ENCODE measurements at regions not wholly inside any gene's neighbourhood (a gene's known extent, or its start where the extent isn't known, plus 50 kb on each side); places are given as distances from the start of the nearest gene placed in this dataset.

DNA sequence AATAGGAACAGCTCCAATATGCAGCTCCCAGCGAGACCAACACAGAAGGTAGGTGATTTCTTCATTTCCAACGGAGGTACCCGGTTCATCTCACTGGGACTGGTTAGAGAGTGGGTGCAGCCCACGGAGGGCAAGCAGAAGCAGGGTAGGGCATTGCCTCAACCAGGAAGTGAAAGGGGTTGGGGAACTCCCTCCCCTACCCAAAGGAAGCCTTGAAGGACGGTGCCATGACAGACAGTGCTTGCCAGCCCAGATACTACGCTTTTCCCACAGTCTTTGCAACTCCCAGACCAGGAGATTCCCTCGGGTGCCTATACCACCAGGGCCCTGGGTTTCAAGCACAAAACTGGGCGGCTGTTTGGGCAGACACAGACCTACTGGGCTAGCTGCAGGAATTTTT is 576.9 kb upstream of the NECTIN3 start:
- Histone ChIP-seq H3K9ac (ENCODE audit: low read depth in 1 of 2, low read length in 2 of 2) (no peak overlapping the region), H3K4me3 (ENCODE audit: low read depth in 1 of 3, low read length in 3 of 3) (no peak overlapping the region), H3K9me3 (ENCODE audit: control insufficient read depth in 4 of 4, low read length in 3 of 4) (no peaks in the 10 kb centered on the region), H3K27ac (ENCODE audit: low read depth in 1 of 2, low read length in 2 of 2) (no peak overlapping the region), H3K4me1 (ENCODE audit: control insufficient read depth in 4 of 4, insufficient read depth in 4 of 4, low read length in 3 of 4) (no peaks in the 10 kb centered on the region), H3K36me3 (ENCODE audit: control insufficient read depth in 4 of 4, insufficient read depth in 3 of 4, low read depth in 1 of 4, low read length in 3 of 4) (no peaks in the 10 kb centered on the region), H3K27me3 (ENCODE audit: control insufficient read depth in 4 of 4, insufficient read depth in 4 of 4, low read length in 3 of 4) (no peaks in the 10 kb centered on the region)
- no peak for DNase-seq (ENCODE audit: low spot score)
- 92% methylated on average over 8 of the region's 8 CpGs for WGBS
- TF ChIP-seq, protein P1, sequence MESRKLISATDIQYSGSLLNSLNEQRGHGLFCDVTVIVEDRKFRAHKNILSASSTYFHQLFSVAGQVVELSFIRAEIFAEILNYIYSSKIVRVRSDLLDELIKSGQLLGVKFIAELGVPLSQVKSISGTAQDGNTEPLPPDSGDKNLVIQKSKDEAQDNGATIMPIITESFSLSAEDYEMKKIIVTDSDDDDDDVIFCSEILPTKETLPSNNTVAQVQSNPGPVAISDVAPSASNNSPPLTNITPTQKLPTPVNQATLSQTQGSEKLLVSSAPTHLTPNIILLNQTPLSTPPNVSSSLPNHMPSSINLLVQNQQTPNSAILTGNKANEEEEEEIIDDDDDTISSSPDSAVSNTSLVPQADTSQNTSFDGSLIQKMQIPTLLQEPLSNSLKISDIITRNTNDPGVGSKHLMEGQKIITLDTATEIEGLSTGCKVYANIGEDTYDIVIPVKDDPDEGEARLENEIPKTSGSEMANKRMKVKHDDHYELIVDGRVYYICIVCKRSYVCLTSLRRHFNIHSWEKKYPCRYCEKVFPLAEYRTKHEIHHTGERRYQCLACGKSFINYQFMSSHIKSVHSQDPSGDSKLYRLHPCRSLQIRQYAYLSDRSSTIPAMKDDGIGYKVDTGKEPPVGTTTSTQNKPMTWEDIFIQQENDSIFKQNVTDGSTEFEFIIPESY (IDR thresholded peaks at IDR 0.05): no peak
- TF ChIP-seq YY1 (IDR thresholded peaks at IDR 0.05): no peak
- TF ChIP-seq RAD21 (IDR thresholded peaks at IDR 0.05): no peak

DNA sequence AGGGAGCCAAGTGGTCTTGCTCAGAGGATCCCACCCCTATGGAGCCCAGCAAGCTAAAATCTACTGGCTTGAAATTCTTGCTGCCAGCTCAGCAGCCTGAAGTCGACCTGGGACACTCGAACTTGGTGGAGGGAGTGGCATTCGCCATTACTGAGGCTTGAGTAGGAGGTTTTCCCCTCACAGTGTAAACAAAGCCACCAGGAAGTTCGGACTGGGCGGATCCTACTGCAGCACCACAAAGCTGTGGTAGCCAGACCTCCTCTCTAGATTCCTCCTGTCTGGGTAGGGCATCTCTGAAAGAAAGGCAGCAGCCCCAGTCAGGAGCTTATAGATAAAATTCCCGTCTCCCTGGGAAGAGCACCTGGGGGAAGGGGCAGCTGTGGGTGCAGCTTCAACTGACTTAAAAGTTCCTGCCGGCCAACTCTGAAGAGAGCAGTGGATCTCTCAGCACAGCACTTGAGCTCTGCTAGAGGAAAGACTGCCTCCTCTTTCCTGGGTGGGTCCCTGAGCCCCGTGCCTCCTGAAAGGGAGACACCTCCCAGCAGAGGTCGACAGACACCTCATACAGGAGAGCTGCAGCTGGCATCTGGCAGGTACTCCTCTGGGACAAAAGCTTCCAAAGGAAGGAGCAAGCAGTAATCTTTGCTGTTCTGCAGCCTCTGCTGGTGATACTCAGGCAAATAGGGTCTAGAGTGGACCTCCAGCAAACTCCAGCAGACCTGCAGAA is 576.3 kb upstream of the NECTIN3 start:
- no peak overlapping the region for H3K9ac ChIP-seq (ENCODE audit: low read depth in 1 of 2, low read length in 2 of 2)
- H3K9me3 ChIP-seq (ENCODE audit: control insufficient read depth in 4 of 4, low read length in 3 of 4): no peaks in the 10 kb centered on the region
- WGBS: 78% methylated on average over 9 of the region's 9 CpGs
- H3K4me3 ChIP-seq (ENCODE audit: low read depth in 1 of 3, low read length in 3 of 3): no peak overlapping the region
- H3K27me3 ChIP-seq (ENCODE audit: control insufficient read depth in 4 of 4, insufficient read depth in 4 of 4, low read length in 3 of 4): no peaks in the 10 kb centered on the region
- DNase-seq (ENCODE audit: low spot score): no peak
- no peaks in the 10 kb centered on the region for H3K36me3 ChIP-seq (ENCODE audit: control insufficient read depth in 4 of 4, insufficient read depth in 3 of 4, low read depth in 1 of 4, low read length in 3 of 4)
- no peaks in the 10 kb centered on the region for H3K4me1 ChIP-seq (ENCODE audit: control insufficient read depth in 4 of 4, insufficient read depth in 4 of 4, low read length in 3 of 4)
- no peak overlapping the region for H3K27ac ChIP-seq (ENCODE audit: low read depth in 1 of 2, low read length in 2 of 2)
- peak; percentile 17 to 61 for TF ChIP-seq RAD21 (IDR thresholded peaks at IDR 0.05)
- TF ChIP-seq, protein P2, sequence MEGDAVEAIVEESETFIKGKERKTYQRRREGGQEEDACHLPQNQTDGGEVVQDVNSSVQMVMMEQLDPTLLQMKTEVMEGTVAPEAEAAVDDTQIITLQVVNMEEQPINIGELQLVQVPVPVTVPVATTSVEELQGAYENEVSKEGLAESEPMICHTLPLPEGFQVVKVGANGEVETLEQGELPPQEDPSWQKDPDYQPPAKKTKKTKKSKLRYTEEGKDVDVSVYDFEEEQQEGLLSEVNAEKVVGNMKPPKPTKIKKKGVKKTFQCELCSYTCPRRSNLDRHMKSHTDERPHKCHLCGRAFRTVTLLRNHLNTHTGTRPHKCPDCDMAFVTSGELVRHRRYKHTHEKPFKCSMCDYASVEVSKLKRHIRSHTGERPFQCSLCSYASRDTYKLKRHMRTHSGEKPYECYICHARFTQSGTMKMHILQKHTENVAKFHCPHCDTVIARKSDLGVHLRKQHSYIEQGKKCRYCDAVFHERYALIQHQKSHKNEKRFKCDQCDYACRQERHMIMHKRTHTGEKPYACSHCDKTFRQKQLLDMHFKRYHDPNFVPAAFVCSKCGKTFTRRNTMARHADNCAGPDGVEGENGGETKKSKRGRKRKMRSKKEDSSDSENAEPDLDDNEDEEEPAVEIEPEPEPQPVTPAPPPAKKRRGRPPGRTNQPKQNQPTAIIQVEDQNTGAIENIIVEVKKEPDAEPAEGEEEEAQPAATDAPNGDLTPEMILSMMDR (IDR thresholded peaks at IDR 0.05; ENCODE audit: low read depth, low read length, missing input control): no peak

DNA sequence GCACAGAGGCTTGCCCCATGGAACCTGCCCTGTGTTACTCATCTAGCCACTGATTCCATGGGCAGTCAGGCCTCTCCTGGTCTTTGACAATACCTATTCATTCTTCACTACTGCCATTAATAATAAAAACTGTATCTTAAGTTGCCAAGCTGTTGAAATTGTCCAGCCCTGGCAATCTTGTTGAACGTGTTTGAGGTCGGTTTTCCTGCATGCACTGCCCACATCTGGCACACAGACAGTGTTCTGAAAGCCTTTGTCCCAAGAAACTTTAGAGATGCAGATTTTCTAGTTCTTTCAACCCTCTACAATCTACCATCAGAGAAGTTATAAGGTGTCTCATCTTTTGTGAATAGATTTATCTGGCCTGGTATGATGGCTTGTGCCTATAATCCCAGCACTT is 567.2 kb upstream of the NECTIN3 start:
- TF ChIP-seq GABPA (IDR thresholded peaks at IDR 0.05 in 1 of 2, conservative IDR thresholded peaks at IDR 0.05 in 1 of 2) (no peak), HNF4A (conservative IDR thresholded peaks at IDR 0.05) (no peak), NR2F2 (IDR thresholded peaks at IDR 0.05) (no peak), RAD21 (IDR thresholded peaks at IDR 0.05) (no peak)
- no peak for DNase-seq (ENCODE audit: low spot score)
- no peak overlapping the region for H3K27ac ChIP-seq (ENCODE audit: low read depth in 1 of 2, low read length in 2 of 2)

DNA sequence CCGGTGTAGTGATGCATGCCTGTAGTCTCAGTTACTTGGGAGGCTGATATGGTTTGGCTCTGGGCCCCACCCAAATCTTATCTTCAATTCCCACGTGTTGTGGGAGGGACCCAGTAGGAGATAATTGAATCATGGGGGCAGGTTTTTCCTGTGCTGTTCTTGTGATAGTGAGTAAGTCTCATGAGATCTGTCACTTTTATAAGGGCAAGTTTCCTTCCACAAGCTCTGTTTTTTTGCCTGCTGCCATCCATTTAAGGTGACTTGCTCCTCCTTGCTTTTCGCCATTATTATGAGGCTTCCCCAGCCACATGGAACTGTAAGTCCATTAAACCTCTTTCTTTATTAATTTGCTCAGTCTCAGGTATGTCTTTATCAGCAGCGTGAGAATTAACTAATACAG is 566.7 kb upstream of the NECTIN3 start:
- no peaks in the 10 kb centered on the region for H3K4me1 ChIP-seq (ENCODE audit: control insufficient read depth in 4 of 4, insufficient read depth in 4 of 4, low read length in 3 of 4)
- peaks cover 0 to 4% (median 0%) of the 10 kb centered on the region in 4 donors for H3K9me3 ChIP-seq (ENCODE audit: control insufficient read depth in 4 of 4, low read length in 3 of 4)
- H3K27ac ChIP-seq (ENCODE audit: low read depth in 1 of 2, low read length in 2 of 2): no peak overlapping the region
- no peaks in the 10 kb centered on the region for H3K36me3 ChIP-seq (ENCODE audit: control insufficient read depth in 4 of 4, insufficient read depth in 3 of 4, low read depth in 1 of 4, low read length in 3 of 4)
- no peaks in the 10 kb centered on the region for H3K27me3 ChIP-seq (ENCODE audit: control insufficient read depth in 4 of 4, insufficient read depth in 4 of 4, low read length in 3 of 4)
- 80% methylated on average over 4 of the region's 4 CpGs for WGBS
- no peak overlapping the region for H3K4me3 ChIP-seq (ENCODE audit: low read depth in 1 of 3, low read length in 3 of 3)
- no peak overlapping the region for H3K9ac ChIP-seq (ENCODE audit: low read depth in 1 of 2, low read length in 2 of 2)
- no peak for DNase-seq (ENCODE audit: low spot score)
- TF ChIP-seq TAF1 (conservative IDR thresholded peaks at IDR 0.05): no peak
- no peak for TF ChIP-seq GABPA (IDR thresholded peaks at IDR 0.05 in 1 of 2, conservative IDR thresholded peaks at IDR 0.05 in 1 of 2)
- TF ChIP-seq, protein P1 (IDR thresholded peaks at IDR 0.05): no peak
- no peak for TF ChIP-seq YY1 (IDR thresholded peaks at IDR 0.05)
- TF ChIP-seq, protein P3, sequence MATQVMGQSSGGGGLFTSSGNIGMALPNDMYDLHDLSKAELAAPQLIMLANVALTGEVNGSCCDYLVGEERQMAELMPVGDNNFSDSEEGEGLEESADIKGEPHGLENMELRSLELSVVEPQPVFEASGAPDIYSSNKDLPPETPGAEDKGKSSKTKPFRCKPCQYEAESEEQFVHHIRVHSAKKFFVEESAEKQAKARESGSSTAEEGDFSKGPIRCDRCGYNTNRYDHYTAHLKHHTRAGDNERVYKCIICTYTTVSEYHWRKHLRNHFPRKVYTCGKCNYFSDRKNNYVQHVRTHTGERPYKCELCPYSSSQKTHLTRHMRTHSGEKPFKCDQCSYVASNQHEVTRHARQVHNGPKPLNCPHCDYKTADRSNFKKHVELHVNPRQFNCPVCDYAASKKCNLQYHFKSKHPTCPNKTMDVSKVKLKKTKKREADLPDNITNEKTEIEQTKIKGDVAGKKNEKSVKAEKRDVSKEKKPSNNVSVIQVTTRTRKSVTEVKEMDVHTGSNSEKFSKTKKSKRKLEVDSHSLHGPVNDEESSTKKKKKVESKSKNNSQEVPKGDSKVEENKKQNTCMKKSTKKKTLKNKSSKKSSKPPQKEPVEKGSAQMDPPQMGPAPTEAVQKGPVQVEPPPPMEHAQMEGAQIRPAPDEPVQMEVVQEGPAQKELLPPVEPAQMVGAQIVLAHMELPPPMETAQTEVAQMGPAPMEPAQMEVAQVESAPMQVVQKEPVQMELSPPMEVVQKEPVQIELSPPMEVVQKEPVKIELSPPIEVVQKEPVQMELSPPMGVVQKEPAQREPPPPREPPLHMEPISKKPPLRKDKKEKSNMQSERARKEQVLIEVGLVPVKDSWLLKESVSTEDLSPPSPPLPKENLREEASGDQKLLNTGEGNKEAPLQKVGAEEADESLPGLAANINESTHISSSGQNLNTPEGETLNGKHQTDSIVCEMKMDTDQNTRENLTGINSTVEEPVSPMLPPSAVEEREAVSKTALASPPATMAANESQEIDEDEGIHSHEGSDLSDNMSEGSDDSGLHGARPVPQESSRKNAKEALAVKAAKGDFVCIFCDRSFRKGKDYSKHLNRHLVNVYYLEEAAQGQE (IDR thresholded peaks at IDR 0.05): no peak
- no peak for TF ChIP-seq RAD21 (IDR thresholded peaks at IDR 0.05)
- no peak for TF ChIP-seq HNF4G (IDR thresholded peaks at IDR 0.05)
- TF ChIP-seq, protein P4, sequence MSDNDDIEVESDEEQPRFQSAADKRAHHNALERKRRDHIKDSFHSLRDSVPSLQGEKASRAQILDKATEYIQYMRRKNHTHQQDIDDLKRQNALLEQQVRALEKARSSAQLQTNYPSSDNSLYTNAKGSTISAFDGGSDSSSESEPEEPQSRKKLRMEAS (IDR thresholded peaks at IDR 0.05): no peak

More for the DNA sequence above, 567.2 kb upstream of the NECTIN3 start:
- no peaks in the 10 kb centered on the region for H3K27me3 ChIP-seq (ENCODE audit: control insufficient read depth in 4 of 4, insufficient read depth in 4 of 4, low read length in 3 of 4)
- peaks cover 0 to 4% (median 0%) of the 10 kb centered on the region in 4 donors for H3K9me3 ChIP-seq (ENCODE audit: control insufficient read depth in 4 of 4, low read length in 3 of 4)
- no peaks in the 10 kb centered on the region for H3K4me1 ChIP-seq (ENCODE audit: control insufficient read depth in 4 of 4, insufficient read depth in 4 of 4, low read length in 3 of 4)
- H3K36me3 ChIP-seq (ENCODE audit: control insufficient read depth in 4 of 4, insufficient read depth in 3 of 4, low read depth in 1 of 4, low read length in 3 of 4): no peaks in the 10 kb centered on the region
- H3K9ac ChIP-seq (ENCODE audit: low read depth in 1 of 2, low read length in 2 of 2): no peak overlapping the region
- WGBS: 93% methylated on average over 2 of the region's 2 CpGs
- no peak overlapping the region for H3K4me3 ChIP-seq (ENCODE audit: low read depth in 1 of 3, low read length in 3 of 3)
